Epithelial cell of esophagus (primary cell): ENCODE measurements at regions not wholly inside any gene's neighbourhood (a gene's known extent, or its start where the extent isn't known, plus 50 kb on each side); places are given as distances from the start of the nearest gene placed in this dataset.
A peak's percentile ranks its signal among the peaks of the same experiment; 100 is the strongest.

Experiments used
- DNase-seq: peaks from one replicate; pipeline ENCODE4 v3.0.0; 2010; ENCODE audit warnings: low read depth
- H3K4me3 ChIP-seq: 2 replicates; pipeline ENCODE4 v1.5.1; 2011; ENCODE audit warnings: mild to moderate bottlenecking, low read length, control low read depth
- CTCF ChIP-seq: IDR thresholded peaks from 2 replicates; pipeline ENCODE4 v1.5.1; 2011; ENCODE audit warnings: low read depth, mild to moderate bottlenecking, low read length, control low read depth, inconsistent platforms; ENCODE audit not compliant: insufficient read depth; ENCODE audit errors: missing control alignments

- no peak for TF ChIP-seq CTCF
- no peak for DNase-seq
- H3K4me3 ChIP-seq: no peak overlapping the region
Observed at GRCh38 chr5:97363577-97363976, 180.5 kb upstream of the RIOK2 start.

- DNase-seq: no peak
Observed at GRCh38 chr5:97364731-97365130, 181.7 kb upstream of the RIOK2 start.

GRCh38 chr5:97365163-97365845 lies 182.3 kb upstream of the RIOK2 start:
- TF ChIP-seq CTCF: no peak
- no peak overlapping the region for H3K4me3 ChIP-seq
- no peak for DNase-seq

More at GRCh38 chr5:97364731-97365130, 181.7 kb upstream of the RIOK2 start:
- H3K4me3 ChIP-seq: no peak overlapping the region
- no peak for TF ChIP-seq CTCF

- H3K4me3 ChIP-seq: no peak overlapping the region
- TF ChIP-seq CTCF: no peak
- DNase-seq: no peak
Observed at GRCh38 chr5:97365918-97366317, 182.9 kb upstream of the RIOK2 start.

GRCh38 chr5:97375959-97376358 lies 192.9 kb upstream of the RIOK2 start:
- no peak overlapping the region for H3K4me3 ChIP-seq
- TF ChIP-seq CTCF: no peak
- DNase-seq: no peak

GRCh38 chr5:97377582-97377981 lies 194.5 kb upstream of the RIOK2 start:
- no peak overlapping the region for H3K4me3 ChIP-seq
- TF ChIP-seq CTCF: no peak
- DNase-seq: no peak

GRCh38 chr5:97383996-97384395 lies 200.9 kb upstream of the RIOK2 start:
- peak; percentile 58 for DNase-seq
- no peak overlapping the region for H3K4me3 ChIP-seq
- TF ChIP-seq CTCF: no peak
